D721Med (cell line): ENCODE measurements at regions not wholly inside any gene's neighbourhood (a gene's known extent, or its start where the extent isn't known, plus 50 kb on each side); places are given as distances from the start of the nearest gene placed in this dataset.

Experiments used
- DNase-seq: peaks from one replicate; pipeline ENCODE4 v3.0.0; 2011; ENCODE audit warnings: low spot score; ENCODE audit not compliant: insufficient read length
- FAIRE-seq: peaks from 2 replicates; lab custom pipeline; 2011; peaks lifted over from hg19 to GRCh38; lab: Jason Lieb, UNC
- CTCF ChIP-seq: IDR thresholded peaks from 2 replicates; pipeline ENCODE4 v1.5.1; 2012; ENCODE audit warnings: mild to moderate bottlenecking, control low read depth; ENCODE audit not compliant: insufficient read depth; ENCODE audit errors: missing control alignments

- DNase-seq (no peak), FAIRE-seq (no peak)
- TF ChIP-seq CTCF: no peak
Measured at GRCh38 chr11:86153439-86153838, 84.6 kb upstream of the PICALM start.

- no peak for FAIRE-seq
- TF ChIP-seq CTCF: no peak
Measured at GRCh38 chr11:86152901-86153300, 84.0 kb upstream of the PICALM start.

GRCh38 chr11:86152006-86152862 is 83.3 kb upstream of the PICALM start:
- no peak for TF ChIP-seq CTCF
- FAIRE-seq: no peak
- no peak for DNase-seq

More at GRCh38 chr11:86152901-86153300, 84.0 kb upstream of the PICALM start:
- no peak for DNase-seq

GRCh38 chr11:86151174-86152005 is 82.5 kb upstream of the PICALM start:
- FAIRE-seq (no peak), DNase-seq (no peak)
- TF ChIP-seq CTCF: no peak

- no peak for TF ChIP-seq CTCF
- FAIRE-seq (no peak), DNase-seq (no peak)
Measured at GRCh38 chr11:86150847-86151173, 81.9 kb upstream of the PICALM start.

GRCh38 chr11:86149792-86150191 is 80.9 kb upstream of the PICALM start:
- FAIRE-seq (no peak), DNase-seq (no peak)
- no peak for TF ChIP-seq CTCF

GRCh38 chr11:86148345-86148747 is 79.5 kb upstream of the PICALM start:
- TF ChIP-seq CTCF: no peak
- DNase-seq: no peak
- no peak for FAIRE-seq
